ENCODE measurements at regions not wholly inside any gene's neighbourhood (a gene's known extent, or its start where the extent isn't known, plus 50 kb on each side); places are given as distances from the start of the nearest gene placed in this dataset.

DNA sequence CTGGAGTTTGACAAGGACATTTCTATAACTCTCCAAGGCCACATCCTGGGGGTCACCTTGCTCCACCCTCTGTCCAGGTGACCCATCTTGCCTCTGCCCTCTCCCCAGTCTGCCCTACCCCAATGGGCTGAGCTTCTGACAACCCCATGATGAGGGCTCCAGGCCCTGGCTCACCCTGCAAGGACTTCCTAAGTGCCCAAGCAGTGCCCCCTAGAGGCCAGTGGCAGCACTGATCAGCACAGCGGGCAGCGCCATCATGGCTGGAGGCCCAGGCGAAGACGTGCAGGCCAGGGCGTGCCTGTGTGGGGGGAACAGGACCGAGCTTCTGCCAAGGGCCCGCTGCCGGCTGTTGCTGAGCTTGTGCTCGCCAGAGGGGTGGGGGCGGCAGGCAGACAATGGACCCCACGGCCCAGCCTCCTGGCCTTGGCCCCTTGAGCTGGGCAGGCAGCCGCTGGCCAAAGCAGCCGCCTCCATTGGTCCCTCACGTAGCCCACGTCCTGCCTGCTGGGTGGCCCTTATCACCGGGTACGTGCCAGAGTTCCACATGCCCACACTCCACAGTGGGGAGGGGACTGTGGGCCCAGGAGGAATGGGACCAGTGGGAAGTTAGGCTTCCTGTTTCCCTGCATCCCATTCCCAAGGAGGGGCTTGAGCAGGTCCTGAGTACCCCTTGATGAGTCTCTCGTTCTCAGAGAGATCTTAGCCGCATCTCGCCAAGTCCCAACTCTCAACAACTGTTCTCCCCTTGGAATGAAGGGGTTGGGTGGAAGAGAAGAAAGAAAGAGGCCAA lies 64.3 kb downstream of the MRPL14 start:
- Histone ChIP-seq H3K36me3 (ENCODE audit: insufficient read depth, low read length) (no peaks in the 10 kb centered on the region), H3K9me3 (ENCODE audit: low read length) (no peaks in the 10 kb centered on the region)

GRCh38 chr6:44062105-44062770 lies 65.0 kb downstream of the MRPL14 start:
- H3K27me3 ChIP-seq (ENCODE audit: insufficient read depth, low read length): peaks cover 6% of the 10 kb centered on the region
- no peak overlapping the region for H3K4me3 ChIP-seq (ENCODE audit: low read length)
- H3K4me1 ChIP-seq (ENCODE audit: insufficient read depth, low read length): no peaks in the 10 kb centered on the region
- H2AFZ ChIP-seq (ENCODE audit: low read depth, low read length): no peak overlapping the region
- no peaks in the 10 kb centered on the region for H3K9me3 ChIP-seq (ENCODE audit: low read length)
- H3K36me3 ChIP-seq (ENCODE audit: insufficient read depth, low read length): no peaks in the 10 kb centered on the region

More for the DNA sequence above, 64.3 kb downstream of the MRPL14 start:
- H3K4me3 ChIP-seq (ENCODE audit: low read length): no peak overlapping the region
- no peak overlapping the region for H2AFZ ChIP-seq (ENCODE audit: low read depth, low read length)
- H3K27me3 ChIP-seq (ENCODE audit: insufficient read depth, low read length): peaks cover 6% of the 10 kb centered on the region
- no peaks in the 10 kb centered on the region for H3K4me1 ChIP-seq (ENCODE audit: insufficient read depth, low read length)

DNA sequence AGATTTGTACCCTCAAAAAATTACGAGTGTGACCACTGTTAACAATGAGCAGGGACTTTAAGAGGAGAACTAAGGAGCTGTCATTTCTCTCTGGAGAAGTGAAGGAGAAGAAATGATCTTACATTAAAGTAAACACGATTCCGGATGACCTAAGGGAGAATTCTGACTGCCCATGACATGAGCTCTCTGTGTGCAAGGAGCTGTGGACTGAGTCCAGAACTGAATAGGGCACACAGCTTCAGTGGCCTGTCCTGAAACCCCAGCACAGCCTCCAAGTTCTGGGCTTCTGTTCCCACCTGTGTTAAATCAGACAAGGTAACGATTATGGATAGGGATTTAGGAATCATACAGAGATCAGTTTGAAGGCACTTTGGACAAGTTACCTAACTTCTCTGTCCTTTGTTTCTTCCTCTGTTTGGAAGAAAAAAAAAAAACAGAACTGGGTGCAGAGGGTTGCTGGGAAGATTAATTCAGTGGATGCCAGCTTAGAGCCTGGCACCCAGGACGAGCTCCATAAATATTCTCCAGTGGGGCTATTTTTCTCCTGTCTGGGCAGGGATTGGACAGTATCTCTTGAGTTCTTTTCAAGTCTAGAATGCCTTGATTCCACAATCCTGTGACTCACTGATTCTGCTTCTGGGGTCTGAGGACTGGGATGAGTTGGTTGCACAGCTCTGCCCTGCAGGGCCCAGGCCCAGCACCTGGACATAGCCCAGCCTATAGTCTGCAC lies 65.7 kb downstream of the MRPL14 start:
- Histone ChIP-seq H3K36me3 (ENCODE audit: insufficient read depth, low read length) (no peaks in the 10 kb centered on the region), H3K27me3 (ENCODE audit: insufficient read depth, low read length) (peaks cover 6% of the 10 kb centered on the region), H3K4me3 (ENCODE audit: low read length) (no peak overlapping the region), H3K4me1 (ENCODE audit: insufficient read depth, low read length) (no peaks in the 10 kb centered on the region), H3K9me3 (ENCODE audit: low read length) (no peaks in the 10 kb centered on the region), H2AFZ (ENCODE audit: low read depth, low read length) (no peak overlapping the region)

DNA sequence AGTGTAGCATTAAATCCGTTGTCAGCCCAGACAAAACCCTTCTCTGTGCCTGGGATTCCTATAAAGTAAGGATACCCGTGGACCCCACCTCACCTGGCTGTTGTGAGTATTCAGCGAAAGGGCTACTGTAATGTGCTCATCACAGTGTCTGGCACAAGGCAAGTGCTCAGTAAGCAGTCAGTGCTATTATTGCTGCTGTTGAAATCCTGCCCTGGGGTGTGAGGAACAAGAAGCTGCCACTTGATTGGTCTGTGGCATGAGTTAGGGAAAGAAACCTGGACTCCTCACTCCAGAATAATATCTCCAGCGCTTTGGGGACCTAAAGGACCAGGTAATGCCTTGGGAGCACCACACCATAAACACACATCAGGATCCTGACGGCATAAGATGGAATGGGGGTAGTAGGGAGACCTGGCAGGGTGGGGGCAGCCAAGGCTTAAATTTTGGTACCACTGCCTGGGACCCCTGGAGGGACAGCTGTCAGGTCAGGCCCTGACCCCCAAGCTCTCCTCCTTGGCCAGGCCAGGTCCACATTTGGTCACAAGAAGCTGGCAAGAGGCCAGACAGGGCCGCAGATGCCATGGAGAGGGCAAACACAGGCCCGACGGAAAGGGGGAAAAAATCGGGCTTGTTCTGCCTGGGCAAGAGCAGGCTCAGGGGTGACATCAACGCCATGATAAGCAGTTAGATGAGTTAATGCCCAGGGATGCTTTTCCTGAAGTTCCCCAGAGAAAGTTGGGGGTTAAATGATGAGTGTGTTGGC lies 66.5 kb downstream of the MRPL14 start:
- Histone ChIP-seq H3K9me3 (ENCODE audit: low read length) (no peaks in the 10 kb centered on the region), H3K27me3 (ENCODE audit: insufficient read depth, low read length) (peaks cover 6% of the 10 kb centered on the region), H3K4me1 (ENCODE audit: insufficient read depth, low read length) (no peaks in the 10 kb centered on the region), H3K36me3 (ENCODE audit: insufficient read depth, low read length) (no peaks in the 10 kb centered on the region), H2AFZ (ENCODE audit: low read depth, low read length) (no peak overlapping the region), H3K4me3 (ENCODE audit: low read length) (no peak overlapping the region)

GRCh38 chr6:44059359-44060346 lies 67.6 kb downstream of the MRPL14 start:
- no peaks in the 10 kb centered on the region for H3K36me3 ChIP-seq (ENCODE audit: insufficient read depth, low read length)
- no peaks in the 10 kb centered on the region for H3K4me1 ChIP-seq (ENCODE audit: insufficient read depth, low read length)
- H3K4me3 ChIP-seq (ENCODE audit: low read length): no peak overlapping the region
- no peak overlapping the region for H2AFZ ChIP-seq (ENCODE audit: low read depth, low read length)
- no peaks in the 10 kb centered on the region for H3K9me3 ChIP-seq (ENCODE audit: low read length)
- peaks cover 6% of the 10 kb centered on the region for H3K27me3 ChIP-seq (ENCODE audit: insufficient read depth, low read length)

- H3K36me3 ChIP-seq (ENCODE audit: insufficient read depth, low read length): no peaks in the 10 kb centered on the region
- no peak overlapping the region for H3K4me3 ChIP-seq (ENCODE audit: low read length)
- no peaks in the 10 kb centered on the region for H3K9me3 ChIP-seq (ENCODE audit: low read length)
- H2AFZ ChIP-seq (ENCODE audit: low read depth, low read length): no peak overlapping the region
- H3K27me3 ChIP-seq (ENCODE audit: insufficient read depth, low read length): peaks cover 6% of the 10 kb centered on the region
- no peaks in the 10 kb centered on the region for H3K4me1 ChIP-seq (ENCODE audit: insufficient read depth, low read length)
Observed at GRCh38 chr6:44058617-44059358, 68.5 kb downstream of the MRPL14 start.

- Histone ChIP-seq H3K4me1 (ENCODE audit: insufficient read depth, low read length) (no peaks in the 10 kb centered on the region), H3K9me3 (ENCODE audit: low read length) (no peaks in the 10 kb centered on the region), H3K4me3 (ENCODE audit: low read length) (no peak overlapping the region), H3K36me3 (ENCODE audit: insufficient read depth, low read length) (no peaks in the 10 kb centered on the region), H2AFZ (ENCODE audit: low read depth, low read length) (no peak overlapping the region), H3K27me3 (ENCODE audit: insufficient read depth, low read length) (peaks cover 6% of the 10 kb centered on the region)
Observed at GRCh38 chr6:44057931-44058616, 69.2 kb downstream of the MRPL14 start.

GRCh38 chr6:44057238-44057930 lies 69.9 kb downstream of the MRPL14 start:
- no peak overlapping the region for H2AFZ ChIP-seq (ENCODE audit: low read depth, low read length)
- no peak overlapping the region for H3K4me3 ChIP-seq (ENCODE audit: low read length)
- peaks cover 6% of the 10 kb centered on the region for H3K27me3 ChIP-seq (ENCODE audit: insufficient read depth, low read length)
- no peaks in the 10 kb centered on the region for H3K4me1 ChIP-seq (ENCODE audit: insufficient read depth, low read length)
- no peaks in the 10 kb centered on the region for H3K9me3 ChIP-seq (ENCODE audit: low read length)
- H3K36me3 ChIP-seq (ENCODE audit: insufficient read depth, low read length): no peaks in the 10 kb centered on the region

- Histone ChIP-seq H3K27me3 (ENCODE audit: insufficient read depth, low read length) (peaks cover 6% of the 10 kb centered on the region), H3K9me3 (ENCODE audit: low read length) (no peaks in the 10 kb centered on the region), H3K4me3 (ENCODE audit: low read length) (no peak overlapping the region), H3K36me3 (ENCODE audit: insufficient read depth, low read length) (no peaks in the 10 kb centered on the region), H2AFZ (ENCODE audit: low read depth, low read length) (no peak overlapping the region), H3K4me1 (ENCODE audit: insufficient read depth, low read length) (no peaks in the 10 kb centered on the region)
Observed at GRCh38 chr6:44056392-44057237, 70.6 kb downstream of the MRPL14 start.

Measured in neuron (in vitro differentiated cells).